GM18867 (cell line): ENCODE measurements at regions not wholly inside any gene's neighbourhood (a gene's known extent, or its start where the extent isn't known, plus 50 kb on each side); places are given as distances from the start of the nearest gene placed in this dataset.

Experiments
- ATAC-seq: cut with Tn5 transposase; IDR thresholded peaks from one replicate; pipeline ENCODE4 v1.9.1; 2021; ENCODE audit warnings: mild to moderate bottlenecking, moderate library complexity; ENCODE audit not compliant: unreplicated experiment

- ATAC-seq = no peak
Measured at GRCh38 chr4:96521046-96521536, 681.2 kb downstream of the PDHA2 start.

GRCh38 chr4:96523611-96524010 lies 683.7 kb downstream of the PDHA2 start:
- ATAC-seq = no peak

- no peak for ATAC-seq
Measured at GRCh38 chr4:96524311-96524875, 684.5 kb downstream of the PDHA2 start.

DNA sequence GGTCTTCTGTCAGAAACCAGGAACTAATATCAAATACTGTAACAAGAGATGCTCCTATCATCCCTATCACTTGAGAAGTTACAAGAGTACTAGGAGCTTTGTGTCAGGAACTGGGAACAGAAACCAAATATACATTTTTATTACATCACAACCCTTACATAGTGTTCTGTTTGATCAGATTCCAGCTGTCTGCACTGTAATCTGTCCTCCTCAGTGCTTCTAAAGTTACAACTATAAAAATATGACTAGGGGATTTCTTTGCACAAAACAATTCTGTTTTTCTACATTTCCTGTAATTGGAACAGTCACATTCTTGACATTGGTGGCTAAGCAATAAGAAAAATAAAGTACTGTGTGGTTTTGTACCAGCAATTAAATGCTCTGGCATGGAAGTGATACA lies 686.0 kb downstream of the PDHA2 start:
- ATAC-seq = no peak

- no peak for ATAC-seq
Measured at GRCh38 chr4:96526625-96527024, 686.7 kb downstream of the PDHA2 start.

- no peak for ATAC-seq
Measured at GRCh38 chr4:96531836-96532235, 691.9 kb downstream of the PDHA2 start.

DNA sequence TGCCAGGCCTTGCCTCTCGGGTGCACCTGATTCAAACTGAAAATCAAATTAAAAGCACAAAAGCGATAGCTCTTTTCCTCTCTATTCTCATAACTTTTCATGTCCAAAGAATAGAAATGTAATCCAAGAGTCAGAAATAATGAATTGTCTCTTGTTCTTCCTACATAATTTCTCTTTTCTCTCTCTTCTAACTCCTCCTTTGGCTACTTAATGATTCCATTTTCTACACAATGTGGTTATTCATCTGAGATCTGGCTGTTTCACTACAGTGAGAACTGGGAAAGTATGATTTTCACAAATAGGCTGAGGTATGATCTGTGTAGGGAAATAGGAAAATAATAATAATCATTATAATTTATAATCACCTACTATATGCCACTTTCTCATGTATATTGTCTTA lies 703.5 kb downstream of the PDHA2 start:
- no peak for ATAC-seq

- ATAC-seq = no peak
Measured at GRCh38 chr4:96558466-96558865, 718.6 kb downstream of the PDHA2 start.

DNA sequence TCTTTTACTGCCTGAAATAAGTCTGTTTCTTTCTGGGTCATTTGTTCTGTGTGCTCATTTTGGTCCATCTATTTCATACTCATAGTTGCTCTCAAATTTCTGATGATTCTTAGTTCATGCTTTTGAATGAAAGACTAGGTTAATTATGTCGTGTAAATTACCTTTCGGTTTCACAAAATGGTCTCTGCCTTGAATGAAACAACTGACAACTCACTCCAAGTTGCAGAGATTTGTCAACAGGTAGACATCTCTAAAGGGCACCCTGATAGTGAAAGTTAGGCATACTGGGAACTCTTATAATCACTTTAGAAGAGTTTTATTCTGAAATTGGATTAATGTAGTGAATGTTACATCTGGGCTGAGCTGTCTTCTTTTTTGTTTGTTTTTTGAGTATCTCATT lies 726.9 kb downstream of the PDHA2 start:
- no peak for ATAC-seq

DNA sequence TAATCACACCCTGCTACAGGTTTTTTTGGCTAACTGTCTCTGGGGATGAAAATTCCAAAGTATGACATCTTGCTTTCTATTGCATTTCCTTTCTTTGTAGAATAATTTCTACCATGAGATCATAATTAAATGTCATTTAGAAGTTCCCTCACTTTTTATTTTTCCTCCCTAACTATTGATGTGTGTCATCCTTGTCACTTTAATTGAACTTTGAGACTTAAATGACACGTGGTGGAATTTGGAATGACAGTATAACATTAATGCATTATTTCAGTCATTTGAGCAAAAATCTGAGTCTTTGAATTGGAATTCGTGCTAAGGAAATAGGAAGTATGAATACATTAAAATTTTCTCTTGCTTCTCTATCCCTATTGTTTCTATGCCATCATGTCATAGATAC lies 745.4 kb downstream of the PDHA2 start:
- no peak for ATAC-seq

DNA sequence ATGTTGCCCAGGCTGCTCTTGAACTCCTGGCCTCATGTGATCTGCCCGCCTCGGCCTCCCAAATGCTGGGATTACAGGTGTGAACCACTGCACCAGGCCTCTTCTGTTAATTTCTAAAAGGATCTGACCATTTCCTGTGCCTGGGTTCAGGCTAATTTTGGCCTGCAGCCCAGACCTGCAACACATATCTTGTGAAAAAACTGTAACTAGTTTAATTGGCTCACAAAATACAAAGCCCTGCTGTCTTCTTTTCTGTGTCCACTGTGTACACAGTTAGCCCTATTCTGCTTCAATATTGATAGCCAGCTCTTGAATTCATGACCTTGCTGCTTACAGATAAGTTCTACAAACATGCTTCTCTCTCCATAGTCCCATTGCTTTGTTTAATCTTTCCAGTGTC lies 753.5 kb downstream of the PDHA2 start:
- no peak for ATAC-seq

GRCh38 chr4:96598465-96598864 lies 758.6 kb downstream of the PDHA2 start:
- no peak for ATAC-seq

- no peak for ATAC-seq
Measured at GRCh38 chr4:96599752-96600151, 759.9 kb downstream of the PDHA2 start.

- ATAC-seq = no peak
Measured at GRCh38 chr4:96602661-96603060, 762.8 kb downstream of the PDHA2 start.

- ATAC-seq = no peak
Measured at GRCh38 chr4:96603641-96604040, 763.7 kb downstream of the PDHA2 start.

DNA sequence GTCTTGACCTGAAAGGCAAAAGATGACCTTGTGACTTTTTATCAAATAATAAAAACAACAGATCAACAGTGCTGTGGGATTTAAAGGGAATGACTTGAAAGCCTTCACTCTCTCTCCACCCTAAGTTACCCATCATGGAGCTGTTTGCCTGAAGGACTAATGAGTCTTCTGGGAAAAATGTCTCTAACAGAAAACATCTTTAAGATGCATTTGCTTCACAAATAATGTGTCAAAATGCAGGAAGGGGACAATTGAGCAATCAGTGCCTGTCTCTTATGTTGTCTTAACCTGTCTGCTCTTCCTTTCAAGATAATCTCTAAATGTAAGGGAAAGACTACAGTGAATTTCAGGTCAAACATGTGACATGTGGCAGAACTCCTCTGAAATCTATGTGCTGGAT lies 766.6 kb downstream of the PDHA2 start:
- no peak for ATAC-seq

- no peak for ATAC-seq
Measured at GRCh38 chr4:96626023-96626422, 786.1 kb downstream of the PDHA2 start.

DNA sequence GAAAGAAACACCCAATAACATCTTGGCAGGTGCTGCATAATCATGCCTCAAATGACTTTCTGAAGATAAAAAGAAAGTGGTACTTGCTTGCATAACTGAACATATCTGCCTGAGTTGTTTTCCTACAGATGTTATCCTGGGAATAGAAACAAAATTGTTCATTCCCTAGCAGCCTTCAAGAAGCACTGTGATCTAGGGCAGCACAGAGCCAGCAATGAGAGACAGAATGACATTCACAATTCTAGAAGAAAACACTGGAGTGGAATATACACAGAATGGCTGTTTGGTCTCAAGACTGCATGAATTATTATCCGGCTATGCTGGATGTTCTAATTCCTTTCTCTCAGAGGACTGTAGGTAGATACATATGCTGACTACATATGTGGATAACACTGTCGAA lies 790.9 kb downstream of the PDHA2 start:
- ATAC-seq = no peak

- no peak for ATAC-seq
Measured at GRCh38 chr4:96637971-96638412, 798.1 kb downstream of the PDHA2 start.

GRCh38 chr4:96639932-96640331 lies 800.0 kb downstream of the PDHA2 start:
- ATAC-seq = no peak

GRCh38 chr4:96642490-96642889 lies 802.6 kb downstream of the PDHA2 start:
- no peak for ATAC-seq

DNA sequence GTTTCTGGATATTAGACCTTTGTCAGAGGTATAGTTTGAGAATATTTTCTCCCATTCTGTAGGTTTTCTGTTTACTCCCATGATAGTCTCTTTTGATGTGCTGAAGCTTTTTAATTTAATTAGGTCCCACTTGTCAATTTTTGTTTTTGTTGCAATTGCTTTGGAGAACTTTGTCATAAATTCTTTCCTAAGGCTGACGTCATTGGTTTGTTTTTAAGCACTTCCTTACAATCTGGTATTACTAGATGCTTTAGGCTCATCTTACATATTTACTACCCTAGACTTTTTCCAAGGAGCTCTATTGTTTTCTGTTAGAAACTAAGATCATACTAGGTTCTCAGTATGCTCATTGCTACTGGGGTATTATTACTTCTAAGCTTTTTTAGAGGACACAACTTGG lies 806.3 kb downstream of the PDHA2 start:
- no peak for ATAC-seq

GRCh38 chr4:96649536-96649935 lies 809.6 kb downstream of the PDHA2 start:
- no peak for ATAC-seq
